Nephron progenitor cell (in vitro differentiated cells): ENCODE measurements at regions not wholly inside any gene's neighbourhood (a gene's known extent, or its start where the extent isn't known, plus 50 kb on each side); places are given as distances from the start of the nearest gene placed in this dataset.

ENCODE experiments used
- DNase-seq: peaks from one replicate; pipeline ENCODE4 v3.0.0; 2021
- H3K27ac Mint-ChIP-seq: 2 replicates; pipeline ENCODE4 v1.8.0; 2021; ENCODE audit warnings: mild to moderate bottlenecking, moderate library complexity, mixed read lengths
- H3K27me3 Mint-ChIP-seq: 2 replicates; pipeline ENCODE4 v1.8.0; 2021; ENCODE audit warnings: mild to moderate bottlenecking, low read depth, mixed read lengths; ENCODE audit not compliant: poor library complexity
- H3K36me3 Mint-ChIP-seq: 2 replicates; pipeline ENCODE4 v1.8.0; 2021; ENCODE audit warnings: low read depth, mixed read lengths
- H3K4me1 Mint-ChIP-seq: 2 replicates; pipeline ENCODE4 v1.8.0; 2021; ENCODE audit warnings: mixed read lengths
- H3K4me3 Mint-ChIP-seq: 2 replicates; pipeline ENCODE4 v1.8.0; 2021; ENCODE audit warnings: mild to moderate bottlenecking, moderate library complexity, mixed read lengths
- H3K9me3 Mint-ChIP-seq: 2 replicates; pipeline ENCODE4 v1.8.0; 2021; ENCODE audit warnings: mild to moderate bottlenecking, moderate library complexity, mixed read lengths
- TF ChIP-seq, protein P1 (sequence below): fragments of 200-600 bp; sonication (generic); IDR thresholded peaks from 2 replicates; pipeline ENCODE4 v1.5.0; 2021; ENCODE audit warnings: antibody characterized with exemption

- H3K9me3 Mint-ChIP-seq: peaks cover 5% of the 10 kb centered on the region
- TF ChIP-seq, protein P1, sequence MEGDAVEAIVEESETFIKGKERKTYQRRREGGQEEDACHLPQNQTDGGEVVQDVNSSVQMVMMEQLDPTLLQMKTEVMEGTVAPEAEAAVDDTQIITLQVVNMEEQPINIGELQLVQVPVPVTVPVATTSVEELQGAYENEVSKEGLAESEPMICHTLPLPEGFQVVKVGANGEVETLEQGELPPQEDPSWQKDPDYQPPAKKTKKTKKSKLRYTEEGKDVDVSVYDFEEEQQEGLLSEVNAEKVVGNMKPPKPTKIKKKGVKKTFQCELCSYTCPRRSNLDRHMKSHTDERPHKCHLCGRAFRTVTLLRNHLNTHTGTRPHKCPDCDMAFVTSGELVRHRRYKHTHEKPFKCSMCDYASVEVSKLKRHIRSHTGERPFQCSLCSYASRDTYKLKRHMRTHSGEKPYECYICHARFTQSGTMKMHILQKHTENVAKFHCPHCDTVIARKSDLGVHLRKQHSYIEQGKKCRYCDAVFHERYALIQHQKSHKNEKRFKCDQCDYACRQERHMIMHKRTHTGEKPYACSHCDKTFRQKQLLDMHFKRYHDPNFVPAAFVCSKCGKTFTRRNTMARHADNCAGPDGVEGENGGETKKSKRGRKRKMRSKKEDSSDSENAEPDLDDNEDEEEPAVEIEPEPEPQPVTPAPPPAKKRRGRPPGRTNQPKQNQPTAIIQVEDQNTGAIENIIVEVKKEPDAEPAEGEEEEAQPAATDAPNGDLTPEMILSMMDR: no peak
- H3K27me3 Mint-ChIP-seq: peaks cover 4% of the 10 kb centered on the region
- H3K4me1 Mint-ChIP-seq: peaks cover 5% of the 10 kb centered on the region
- H3K4me3 Mint-ChIP-seq: no peak overlapping the region
- DNase-seq: no peak
- no peak overlapping the region for H3K27ac Mint-ChIP-seq
- H3K36me3 Mint-ChIP-seq: no peaks in the 10 kb centered on the region
Observed at GRCh38 chr13:108156749-108157148, 58.6 kb downstream of the LIG4 start.

DNA sequence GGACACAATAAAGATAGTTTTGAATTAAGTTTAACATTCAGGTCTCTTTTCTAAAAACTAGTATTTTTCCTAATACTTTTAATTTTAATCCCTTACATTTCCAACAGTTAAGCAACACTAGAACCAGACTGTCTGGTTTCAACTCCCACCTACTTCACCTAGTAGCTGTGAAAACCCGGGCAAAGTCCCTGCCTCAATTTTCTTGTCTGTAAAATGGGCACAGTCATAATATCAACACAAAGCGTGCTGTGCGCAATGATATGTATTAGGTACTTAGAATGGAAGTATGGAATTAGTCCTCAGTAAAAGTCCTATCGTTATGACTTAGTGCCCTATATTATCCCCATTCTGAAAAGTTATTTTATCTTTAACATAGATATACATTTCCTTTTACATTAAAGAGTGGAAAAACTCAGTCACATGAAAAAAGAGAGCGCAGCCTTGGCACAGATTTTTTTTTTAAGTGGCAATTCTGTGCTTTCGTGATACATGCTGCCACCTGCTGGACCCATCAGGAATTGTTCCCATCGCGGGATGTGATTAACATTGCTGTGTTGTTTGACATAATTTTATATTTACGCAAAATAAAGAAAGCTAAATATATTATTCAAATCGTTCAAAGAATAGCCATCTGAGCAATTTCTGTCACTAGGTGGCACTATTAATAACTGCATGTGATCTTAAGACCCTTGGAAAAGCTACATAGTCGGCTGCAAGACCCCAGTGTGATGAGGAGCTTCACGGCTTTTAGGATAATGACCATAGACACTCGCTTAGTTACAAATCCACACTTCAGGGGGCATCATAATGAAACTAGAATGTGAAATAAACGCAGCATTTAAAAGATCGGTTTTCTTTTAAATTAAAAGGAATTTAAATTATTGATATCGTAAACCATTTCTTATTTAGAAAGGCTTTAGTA lies 59.9 kb downstream of the LIG4 start:
- Mint-ChIP-seq H3K27ac (no peak overlapping the region), H3K4me3 (no peak overlapping the region), H3K9me3 (peaks cover 5% of the 10 kb centered on the region), H3K4me1 (peaks cover 5% of the 10 kb centered on the region), H3K27me3 (peaks cover 4% of the 10 kb centered on the region), H3K36me3 (no peaks in the 10 kb centered on the region)
- TF ChIP-seq, protein P1: peak; percentile 93
- peak; percentile 71 for DNase-seq

- H3K9me3 Mint-ChIP-seq: peaks cover 5% of the 10 kb centered on the region
- no peak overlapping the region for H3K27ac Mint-ChIP-seq
- peaks cover 5% of the 10 kb centered on the region for H3K4me1 Mint-ChIP-seq
- H3K27me3 Mint-ChIP-seq: peaks cover 4% of the 10 kb centered on the region
- no peak overlapping the region for H3K4me3 Mint-ChIP-seq
- no peak for DNase-seq
- TF ChIP-seq, protein P1: no peak
- H3K36me3 Mint-ChIP-seq: no peaks in the 10 kb centered on the region
Observed at GRCh38 chr13:108154421-108154858, 60.9 kb downstream of the LIG4 start.

GRCh38 chr13:108146642-108147041 lies 68.7 kb downstream of the LIG4 start:
- Mint-ChIP-seq H3K27ac (no peak overlapping the region), H3K9me3 (no peaks in the 10 kb centered on the region), H3K4me1 (no peaks in the 10 kb centered on the region), H3K4me3 (no peak overlapping the region), H3K27me3 (peaks cover 5% of the 10 kb centered on the region), H3K36me3 (no peaks in the 10 kb centered on the region)
- DNase-seq: no peak
- TF ChIP-seq, protein P1: no peak

- H3K36me3 Mint-ChIP-seq: no peaks in the 10 kb centered on the region
- DNase-seq: no peak
- H3K4me1 Mint-ChIP-seq: no peaks in the 10 kb centered on the region
- H3K4me3 Mint-ChIP-seq: no peak overlapping the region
- TF ChIP-seq, protein P1: no peak
- H3K27ac Mint-ChIP-seq: no peak overlapping the region
- H3K27me3 Mint-ChIP-seq: peaks cover 5% of the 10 kb centered on the region
- no peaks in the 10 kb centered on the region for H3K9me3 Mint-ChIP-seq
Observed at GRCh38 chr13:108142702-108143436, 72.5 kb downstream of the LIG4 start.
